ENCODE measurements at regions not wholly inside any gene's neighbourhood (a gene's known extent, or its start where the extent isn't known, plus 50 kb on each side); places are given as distances from the start of the nearest gene placed in this dataset.

DNA sequence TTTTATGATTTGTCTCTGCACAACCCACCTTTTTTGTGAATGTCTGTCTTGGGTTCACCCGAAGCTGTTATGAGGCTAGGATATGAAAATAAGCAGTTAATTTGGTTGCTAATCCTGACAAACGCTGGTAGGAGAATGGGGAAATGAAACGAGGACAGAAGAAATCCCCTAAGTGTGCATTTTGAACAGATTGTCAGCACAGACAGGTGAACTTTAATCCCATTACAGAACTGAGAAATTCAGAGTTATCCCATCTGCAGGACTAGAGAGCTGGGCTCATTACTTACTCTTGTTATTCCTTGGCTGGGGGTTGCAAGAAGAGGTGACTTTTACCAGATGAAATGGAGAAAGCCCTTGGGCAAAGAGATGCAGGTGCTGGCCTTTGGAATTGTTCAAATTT, 123.3 kb upstream of the NYAP2 start:
- TF ChIP-seq, protein P1, sequence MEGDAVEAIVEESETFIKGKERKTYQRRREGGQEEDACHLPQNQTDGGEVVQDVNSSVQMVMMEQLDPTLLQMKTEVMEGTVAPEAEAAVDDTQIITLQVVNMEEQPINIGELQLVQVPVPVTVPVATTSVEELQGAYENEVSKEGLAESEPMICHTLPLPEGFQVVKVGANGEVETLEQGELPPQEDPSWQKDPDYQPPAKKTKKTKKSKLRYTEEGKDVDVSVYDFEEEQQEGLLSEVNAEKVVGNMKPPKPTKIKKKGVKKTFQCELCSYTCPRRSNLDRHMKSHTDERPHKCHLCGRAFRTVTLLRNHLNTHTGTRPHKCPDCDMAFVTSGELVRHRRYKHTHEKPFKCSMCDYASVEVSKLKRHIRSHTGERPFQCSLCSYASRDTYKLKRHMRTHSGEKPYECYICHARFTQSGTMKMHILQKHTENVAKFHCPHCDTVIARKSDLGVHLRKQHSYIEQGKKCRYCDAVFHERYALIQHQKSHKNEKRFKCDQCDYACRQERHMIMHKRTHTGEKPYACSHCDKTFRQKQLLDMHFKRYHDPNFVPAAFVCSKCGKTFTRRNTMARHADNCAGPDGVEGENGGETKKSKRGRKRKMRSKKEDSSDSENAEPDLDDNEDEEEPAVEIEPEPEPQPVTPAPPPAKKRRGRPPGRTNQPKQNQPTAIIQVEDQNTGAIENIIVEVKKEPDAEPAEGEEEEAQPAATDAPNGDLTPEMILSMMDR (IDR thresholded peaks at IDR 0.05), result no peak
- TF ChIP-seq EP300 (IDR thresholded peaks at IDR 0.05) (no peak), EHF (CRISPR knock-in tag; IDR thresholded peaks at IDR 0.05) (no peak), KDM5A (IDR thresholded peaks at IDR 0.05) (no peak), JUNB (IDR thresholded peaks at IDR 0.05) (no peak), POLR2A (IDR thresholded peaks at IDR 0.05; ENCODE audit: low read length) (no peak), NPAS2 (CRISPR knock-in tag; IDR thresholded peaks at IDR 0.05; ENCODE audit: borderline replicate concordance) (no peak)
- TF ChIP-seq, protein P2, sequence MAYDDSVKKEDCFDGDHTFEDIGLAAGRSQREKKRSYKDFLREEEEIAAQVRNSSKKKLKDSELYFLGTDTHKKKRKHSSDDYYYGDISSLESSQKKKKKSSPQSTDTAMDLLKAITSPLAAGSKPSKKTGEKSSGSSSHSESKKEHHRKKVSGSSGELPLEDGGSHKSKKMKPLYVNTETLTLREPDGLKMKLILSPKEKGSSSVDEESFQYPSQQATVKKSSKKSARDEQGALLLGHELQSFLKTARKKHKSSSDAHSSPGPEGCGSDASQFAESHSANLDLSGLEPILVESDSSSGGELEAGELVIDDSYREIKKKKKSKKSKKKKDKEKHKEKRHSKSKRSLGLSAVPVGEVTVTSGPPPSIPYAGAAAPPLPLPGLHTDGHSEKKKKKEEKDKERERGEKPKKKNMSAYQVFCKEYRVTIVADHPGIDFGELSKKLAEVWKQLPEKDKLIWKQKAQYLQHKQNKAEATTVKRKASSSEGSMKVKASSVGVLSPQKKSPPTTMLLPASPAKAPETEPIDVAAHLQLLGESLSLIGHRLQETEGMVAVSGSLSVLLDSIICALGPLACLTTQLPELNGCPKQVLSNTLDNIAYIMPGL (CRISPR knock-in tag; IDR thresholded peaks at IDR 0.05; ENCODE audit: borderline replicate concordance), result no peak
